ENCODE measurements at regions not wholly inside any gene's neighbourhood (a gene's known extent, or its start where the extent isn't known, plus 50 kb on each side); places are given as distances from the start of the nearest gene placed in this dataset.

GRCh38 chr2:230619491-230619890 lies 93.2 kb upstream of the CAB39 start:
- TF ChIP-seq CTCF (conservative IDR thresholded peaks at IDR 0.05 in 1 of 2, IDR thresholded peaks at IDR 0.05 in 1 of 2; ENCODE audit: low read depth in 1 of 2, low read length in 2 of 2) (no peak), EZH2 (IDR thresholded peaks at IDR 0.05; ENCODE audit: low read length, missing control alignments) (no peak)

Data from fibroblast of lung (primary cell).